Heart left ventricle (tissue), 13 donors: ENCODE measurements at regions not wholly inside any gene's neighbourhood (a gene's known extent, or its start where the extent isn't known, plus 50 kb on each side); places are given as distances from the start of the nearest gene placed in this dataset.

Experiments used
- POLR2A ChIP-seq, 2 donors: fragments of 450-650 bp; IDR thresholded peaks; one replicate each; pipeline ENCODE4 v1.6.1; 2017; ENCODE audit warnings: antibody characterized with exemption in 2 of 2, mild to moderate bottlenecking in 2 of 2, moderate library complexity in 2 of 2
- TF ChIP-seq, protein P1 (sequence below), 12 donors: fragments of 200-600 bp; sonication (generic) in 4 of 12; IDR thresholded peaks; one replicate each; pipeline versions ENCODE4 v1.5.0 to v1.8.0; 2018 to 2022; ENCODE audit warnings: antibody characterized with exemption in 12 of 12, mild to moderate bottlenecking in 5 of 12
- donor health status: ischemic (EF 13 %, LVEDD 7.1; RV severe dilation, severe dysfunction).
- donor health status: DM: no; HTN: yes; CAD: no.
- donor health status: DM: no; HTN: no; CAD: no.
- donor health status: ischemic (EF 25% LVEDD 6.9; RV normal size, moderate dysfunction).
- donor health status: ischemic (EF 25% LVEDD 5.7; RV mildly dilated, moderate dysfunction).
- donor health status: ischemic (EF 35%, LVEDD 5.7; RV mildly dilated, moderate dysfunction).
- donor health status: nonischemic (EF 11% LVEDD 7.7; RV severe dilation, severe dysfunction).
- donor health status: DM: yes; HTN: yes; CAD: no.
- donor health status: PGD.
- donor health status: ischemic (EF 29% LVEDD 5.4; RV normal size, mild dysfunction).
- donor health status: nonischemic (EF 23%, LVEDD 6.1; RV moderate dilation, normal function).

GRCh38 chr11:103637295-103637694, 399.1 kb upstream of the DDI1 start:
- TF ChIP-seq, protein P1, sequence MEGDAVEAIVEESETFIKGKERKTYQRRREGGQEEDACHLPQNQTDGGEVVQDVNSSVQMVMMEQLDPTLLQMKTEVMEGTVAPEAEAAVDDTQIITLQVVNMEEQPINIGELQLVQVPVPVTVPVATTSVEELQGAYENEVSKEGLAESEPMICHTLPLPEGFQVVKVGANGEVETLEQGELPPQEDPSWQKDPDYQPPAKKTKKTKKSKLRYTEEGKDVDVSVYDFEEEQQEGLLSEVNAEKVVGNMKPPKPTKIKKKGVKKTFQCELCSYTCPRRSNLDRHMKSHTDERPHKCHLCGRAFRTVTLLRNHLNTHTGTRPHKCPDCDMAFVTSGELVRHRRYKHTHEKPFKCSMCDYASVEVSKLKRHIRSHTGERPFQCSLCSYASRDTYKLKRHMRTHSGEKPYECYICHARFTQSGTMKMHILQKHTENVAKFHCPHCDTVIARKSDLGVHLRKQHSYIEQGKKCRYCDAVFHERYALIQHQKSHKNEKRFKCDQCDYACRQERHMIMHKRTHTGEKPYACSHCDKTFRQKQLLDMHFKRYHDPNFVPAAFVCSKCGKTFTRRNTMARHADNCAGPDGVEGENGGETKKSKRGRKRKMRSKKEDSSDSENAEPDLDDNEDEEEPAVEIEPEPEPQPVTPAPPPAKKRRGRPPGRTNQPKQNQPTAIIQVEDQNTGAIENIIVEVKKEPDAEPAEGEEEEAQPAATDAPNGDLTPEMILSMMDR (IDR thresholded peaks at IDR 0.05): no peak
- TF ChIP-seq POLR2A (IDR thresholded peaks at IDR 0.05): no peak
